ENCODE measurements at regions not wholly inside any gene's neighbourhood (a gene's known extent, or its start where the extent isn't known, plus 50 kb on each side); places are given as distances from the start of the nearest gene placed in this dataset.

DNA sequence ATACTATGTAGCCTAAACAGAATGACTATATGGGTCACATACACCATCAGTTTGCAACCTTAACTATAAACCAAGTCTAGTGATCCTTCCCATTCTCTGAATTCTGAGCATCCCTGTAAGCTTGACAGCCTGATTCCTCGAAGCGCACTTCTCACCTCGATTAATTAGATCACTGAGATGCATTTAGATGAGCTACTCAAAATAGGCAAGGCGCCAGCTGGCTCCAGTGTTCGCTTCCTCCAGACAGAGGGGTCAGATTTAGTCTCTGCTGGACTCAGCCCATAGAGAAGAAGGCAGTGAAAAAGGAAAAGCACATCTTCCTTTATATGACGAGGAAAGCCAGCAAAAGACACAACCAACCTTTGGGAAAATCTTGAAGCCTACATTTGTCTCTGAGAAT lies 371.5 kb downstream of the MLLT3 start:
- TF ChIP-seq, protein P1, sequence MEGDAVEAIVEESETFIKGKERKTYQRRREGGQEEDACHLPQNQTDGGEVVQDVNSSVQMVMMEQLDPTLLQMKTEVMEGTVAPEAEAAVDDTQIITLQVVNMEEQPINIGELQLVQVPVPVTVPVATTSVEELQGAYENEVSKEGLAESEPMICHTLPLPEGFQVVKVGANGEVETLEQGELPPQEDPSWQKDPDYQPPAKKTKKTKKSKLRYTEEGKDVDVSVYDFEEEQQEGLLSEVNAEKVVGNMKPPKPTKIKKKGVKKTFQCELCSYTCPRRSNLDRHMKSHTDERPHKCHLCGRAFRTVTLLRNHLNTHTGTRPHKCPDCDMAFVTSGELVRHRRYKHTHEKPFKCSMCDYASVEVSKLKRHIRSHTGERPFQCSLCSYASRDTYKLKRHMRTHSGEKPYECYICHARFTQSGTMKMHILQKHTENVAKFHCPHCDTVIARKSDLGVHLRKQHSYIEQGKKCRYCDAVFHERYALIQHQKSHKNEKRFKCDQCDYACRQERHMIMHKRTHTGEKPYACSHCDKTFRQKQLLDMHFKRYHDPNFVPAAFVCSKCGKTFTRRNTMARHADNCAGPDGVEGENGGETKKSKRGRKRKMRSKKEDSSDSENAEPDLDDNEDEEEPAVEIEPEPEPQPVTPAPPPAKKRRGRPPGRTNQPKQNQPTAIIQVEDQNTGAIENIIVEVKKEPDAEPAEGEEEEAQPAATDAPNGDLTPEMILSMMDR (IDR thresholded peaks at IDR 0.05; ENCODE audit: insufficient read depth, low read depth, low read length): no peak
- TF ChIP-seq EZH2 (IDR thresholded peaks at IDR 0.05; ENCODE audit: insufficient read depth, low read length): no peak

Measured in astrocyte (in vitro differentiated cells and primary cell).